ENCODE measurements at regions not wholly inside any gene's neighbourhood (a gene's known extent, or its start where the extent isn't known, plus 50 kb on each side); places are given as distances from the start of the nearest gene placed in this dataset.

- TF ChIP-seq KDM1A (IDR thresholded peaks at IDR 0.05; ENCODE audit: borderline replicate concordance, low read length) (no peak), POLR2AphosphoS5 (IDR thresholded peaks at IDR 0.05; ENCODE audit: low read depth, low read length) (no peak), TAF7 (optimal IDR thresholded peaks at IDR 0.05; ENCODE audit: borderline replicate concordance, low read depth, low read length) (no peak), BCL11A (IDR thresholded peaks at IDR 0.05; ENCODE audit: low read depth in 2 of 2, low read length in 2 of 2) (no peak), EZH2 (IDR thresholded peaks at IDR 0.05; ENCODE audit: low read depth, low read length, severe bottlenecking) (no peak)
- H4K5ac ChIP-seq (ENCODE audit: insufficient read length, low read depth, low read length): no peak overlapping the region
- no peak overlapping the region for H2BK15ac ChIP-seq (ENCODE audit: low read length)
- no peak overlapping the region for H2AK5ac ChIP-seq (ENCODE audit: low read depth, low read length)
- no peak overlapping the region for H4K8ac ChIP-seq (ENCODE audit: extremely low read depth, insufficient read depth, low read length)
- H3K4me3 ChIP-seq (ENCODE audit: extremely low read depth in 1 of 4, insufficient read depth in 2 of 4, low read depth in 3 of 4, low read length in 4 of 4): no peak overlapping the region
- ChIA-PET CTCF (ENCODE audit: partially characterized antibody) (no interaction called here), POLR2A (ENCODE audit: partially characterized antibody) (no interaction called here)
- no peak overlapping the region for H3K4ac ChIP-seq (replicated peaks; ENCODE audit: insufficient read length, low read depth, low read length)
- H2BK120ac ChIP-seq (replicated peaks; ENCODE audit: low read depth, low read length): no peak overlapping the region
- H2BK5ac ChIP-seq (ENCODE audit: low read depth, low read length): no peak overlapping the region
- no peak overlapping the region for H3K27ac ChIP-seq (ENCODE audit: low read depth, low read length)
- no peak overlapping the region for H3K23ac ChIP-seq (ENCODE audit: insufficient read length)
- no peaks in the 10 kb centered on the region for H3K27me3 ChIP-seq (replicated peaks in 1 of 4; ENCODE audit: control insufficient read depth in 3 of 4, extremely low read depth in 1 of 4, insufficient read depth in 3 of 4, low read length in 3 of 4)
- H2BK12ac ChIP-seq (ENCODE audit: low read depth, low read length): no peak overlapping the region
- H4K20me1 ChIP-seq (replicated peaks in 1 of 2; ENCODE audit: control insufficient read depth in 1 of 2, insufficient read depth in 2 of 2, low read length in 2 of 2): no peaks in the 10 kb centered on the region
- no peak overlapping the region for H2AFZ ChIP-seq (ENCODE audit: low read length)
- H3K4me2 ChIP-seq (ENCODE audit: insufficient read depth in 1 of 2, low read depth in 2 of 2, low read length in 2 of 2): no peak overlapping the region
- no peaks in the 10 kb centered on the region for H3K79me1 ChIP-seq (ENCODE audit: low read depth, low read length)
- DNase-seq (ENCODE audit: low read depth in 1 of 2, low spot score in 2 of 2) (no peak), FAIRE-seq (no peak)
- H3K14ac ChIP-seq (ENCODE audit: insufficient read length): no peak overlapping the region
- no peaks in the 10 kb centered on the region for H3K36me3 ChIP-seq (ENCODE audit: control insufficient read depth in 2 of 4, insufficient read depth in 4 of 4, low read length in 3 of 4)
- no peak overlapping the region for H3K56ac ChIP-seq (replicated peaks; ENCODE audit: insufficient read length, low read depth, low read length)
- H3K9me3 ChIP-seq (ENCODE audit: insufficient read depth in 2 of 2, low read depth in 1 of 2, low read length in 1 of 2): no peaks in the 10 kb centered on the region
- no peak overlapping the region for H3K9ac ChIP-seq (replicated peaks in 1 of 4; ENCODE audit: extremely low read depth in 1 of 4, low read depth in 3 of 4, low read length in 3 of 4)
- no peaks in the 10 kb centered on the region for H3K79me2 ChIP-seq (ENCODE audit: control insufficient read depth in 1 of 2, insufficient read depth in 2 of 2, low read length in 2 of 2)
- H4K91ac ChIP-seq (replicated peaks; ENCODE audit: insufficient read length, low read length): no peak overlapping the region
- H3K23me2 ChIP-seq (ENCODE audit: low read depth, low read length): no peaks in the 10 kb centered on the region
- H3K18ac ChIP-seq (ENCODE audit: extremely low read depth, low read length): no peak overlapping the region
- no peak overlapping the region for H2BK20ac ChIP-seq (ENCODE audit: low read length)
- H3K4me1 ChIP-seq (replicated peaks in 1 of 4; ENCODE audit: control insufficient read depth in 3 of 4, insufficient read depth in 4 of 4, low read length in 3 of 4): no peaks in the 10 kb centered on the region
- 90% methylated on average over 3 of the region's 3 CpGs; no CpG with 5 or more reads in 1 of the 2 experiments for WGBS, 2 experiments (ENCODE audit: extremely low coverage in 1 of 2, insufficient coverage in 1 of 2, insufficient read length in 1 of 2, insufficient replicate concordance in 2 of 2, low coverage in 1 of 2, low lambda C conversion rate in 2 of 2, missing lambda C conversion rate in 1 of 2)
These were observed 282.9 kb upstream of the PCDH7 start for GRCh38 chr4:30437316-30437715.
